ENCODE measurements at regions not wholly inside any gene's neighbourhood (a gene's known extent, or its start where the extent isn't known, plus 50 kb on each side); places are given as distances from the start of the nearest gene placed in this dataset.

- no peak for TF ChIP-seq CTCF (IDR thresholded peaks at IDR 0.05; ENCODE audit: insufficient read depth, low read length)
- no peak for TF ChIP-seq REST (IDR thresholded peaks at IDR 0.05; ENCODE audit: insufficient replicate concordance, low read depth)
Observed at GRCh38 chr16:66186251-66186785, 180.2 kb upstream of the CDH5 start.
